ENCODE measurements at regions not wholly inside any gene's neighbourhood (a gene's known extent, or its start where the extent isn't known, plus 50 kb on each side); places are given as distances from the start of the nearest gene placed in this dataset.
"Not testable (repeated sequence)": the region's sequence is repeated elsewhere in the genome, so short reads cannot be mapped to it uniquely, and the experiment has no call there.

GRCh38 chr6:144673807-144674206 is 388.7 kb downstream of the UTRN start:
- no peak for DNase-seq
- Histone ChIP-seq H3K4me1 (peaks cover 0 to 21% (median 4%) of the 10 kb centered on the region in 4 donors), H3K27me3 (no peaks in the 10 kb centered on the region), H3K27ac (no peak overlapping the region), H3K36me3 (no peaks in the 10 kb centered on the region), H3K9me3 (peaks cover 0 to 34% (median 10%) of the 10 kb centered on the region in 4 donors), H3K4me3 (no peak overlapping the region)
- TF ChIP-seq CTCF (IDR thresholded peaks at IDR 0.05) (no peak), POLR2A (IDR thresholded peaks at IDR 0.05) (no peak)
- WGBS, 5 donors: 84 to 99% (median 97%) methylated on average over 3 of the region's 3 CpGs
- intact Hi-C loops (cut with DNase I; ENCODE audit: low total_unique reads): no loop called here

GRCh38 chr6:144675231-144675861 is 390.2 kb downstream of the UTRN start:
- TF ChIP-seq CTCF (IDR thresholded peaks at IDR 0.05): no peak
- DNase-seq: no peak
- H3K9me3 ChIP-seq: peaks cover 0 to 30% (median 8%) of the 10 kb centered on the region in 4 donors

GRCh38 chr6:144676310-144676709 is 391.2 kb downstream of the UTRN start:
- H3K36me3 ChIP-seq; H3K27ac ChIP-seq; H3K27me3 ChIP-seq; DNase-seq; intact Hi-C loops (cut with DNase I; ENCODE audit: low total_unique reads); H3K4me3 ChIP-seq: not testable (repeated sequence)
- peaks cover 0 to 36% (median 6%) of the 10 kb centered on the region in 4 donors for H3K4me1 ChIP-seq
- peaks cover 0 to 21% (median 5%) of the 10 kb centered on the region in 4 donors for H3K9me3 ChIP-seq
- WGBS, 5 donors: 89 to 96% (median 93%) methylated on average over 3 of the region's 3 CpGs

More at GRCh38 chr6:144675231-144675861, 390.2 kb downstream of the UTRN start:
- Histone ChIP-seq H3K4me3 (no peak overlapping the region), H3K4me1 (peaks cover 0 to 33% (median 4%) of the 10 kb centered on the region in 4 donors), H3K27me3 (no peaks in the 10 kb centered on the region), H3K36me3 (no peaks in the 10 kb centered on the region), H3K27ac (no peak overlapping the region)
- intact Hi-C loops (cut with DNase I; ENCODE audit: low total_unique reads): no loop called here
- WGBS, 5 donors: 80 to 92% (median 86%) methylated on average over 6 of the region's 6 CpGs

- H3K4me3 ChIP-seq; intact Hi-C loops (cut with DNase I; ENCODE audit: low total_unique reads); H3K27ac ChIP-seq; DNase-seq; H3K27me3 ChIP-seq; H3K36me3 ChIP-seq: not testable (repeated sequence)
- WGBS, 5 donors: 97 to 100% (median 99%) methylated on average over 4 of the region's 4 CpGs
- peaks cover 0 to 41% (median 7%) of the 10 kb centered on the region in 4 donors for H3K4me1 ChIP-seq
- H3K9me3 ChIP-seq: peaks cover 0 to 14% (median 5%) of the 10 kb centered on the region in 4 donors
Observed at GRCh38 chr6:144677263-144677662, 392.1 kb downstream of the UTRN start.

GRCh38 chr6:144678844-144679243 is 393.7 kb downstream of the UTRN start:
- no peak overlapping the region for H3K4me3 ChIP-seq
- DNase-seq: no peak
- peaks cover 0 to 20% (median 13%) of the 10 kb centered on the region in 4 donors for H3K36me3 ChIP-seq
- TF ChIP-seq EP300 (IDR thresholded peaks at IDR 0.05): no peak
- no peak for TF ChIP-seq CTCF (IDR thresholded peaks at IDR 0.05)
- no peak for TF ChIP-seq POLR2AphosphoS5 (IDR thresholded peaks at IDR 0.05)
- TF ChIP-seq POLR2A (IDR thresholded peaks at IDR 0.05): no peak
- no peaks in the 10 kb centered on the region for H3K27me3 ChIP-seq
- 44 to 73% (median 59%) methylated on average over 1 of the region's 1 CpG for WGBS, 5 donors
- H3K9me3 ChIP-seq: peaks cover 0 to 8% (median 2%) of the 10 kb centered on the region in 4 donors
- intact Hi-C loops (cut with DNase I; ENCODE audit: low total_unique reads): no loop called here
- peaks cover 0 to 49% (median 7%) of the 10 kb centered on the region in 4 donors for H3K4me1 ChIP-seq
- no peak overlapping the region for H3K27ac ChIP-seq
